ENCODE measurements at regions not wholly inside any gene's neighbourhood (a gene's known extent, or its start where the extent isn't known, plus 50 kb on each side); places are given as distances from the start of the nearest gene placed in this dataset.

GRCh38 chr2:763766-764525 lies 86.7 kb upstream of the TMEM18 start:
- Histone ChIP-seq H3K4me3 (no peak overlapping the region), H3K9me3 (no peaks in the 10 kb centered on the region), H3K4me1 (no peaks in the 10 kb centered on the region), H3K27me3 (no peaks in the 10 kb centered on the region), H3K36me3 (no peaks in the 10 kb centered on the region), H3K27ac (no peak overlapping the region)
- intact Hi-C loops (cut with DNase I) = no loop called here
- peak in 1 of 2 donors; percentile 55 for DNase-seq (ENCODE audit: extremely low spot score in 2 of 2)
- TF ChIP-seq POLR2A (IDR thresholded peaks at IDR 0.05) (no peak), CTCF (IDR thresholded peaks at IDR 0.05) (no peak), POLR2AphosphoS5 (IDR thresholded peaks at IDR 0.05; ENCODE audit: insufficient read depth in 1 of 2, low read depth in 1 of 2) (no peak)

- Histone ChIP-seq H3K27me3 (no peaks in the 10 kb centered on the region), H3K9me3 (no peaks in the 10 kb centered on the region), H3K4me3 (no peak overlapping the region), H3K4me1 (no peaks in the 10 kb centered on the region), H3K36me3 (no peaks in the 10 kb centered on the region), H3K27ac (no peak overlapping the region)
- no peak for DNase-seq (ENCODE audit: extremely low spot score in 2 of 2)
- intact Hi-C loops (cut with DNase I) = no loop called here
- no peak for TF ChIP-seq POLR2A (IDR thresholded peaks at IDR 0.05)
- no peak for TF ChIP-seq CTCF (IDR thresholded peaks at IDR 0.05)
- no peak for TF ChIP-seq POLR2AphosphoS5 (IDR thresholded peaks at IDR 0.05; ENCODE audit: insufficient read depth in 1 of 2, low read depth in 1 of 2)
Observed at GRCh38 chr2:762646-763045, 85.4 kb upstream of the TMEM18 start.

GRCh38 chr2:761384-761783 lies 84.2 kb upstream of the TMEM18 start:
- Histone ChIP-seq H3K27ac (no peak overlapping the region), H3K9me3 (no peaks in the 10 kb centered on the region), H3K4me3 (no peak overlapping the region), H3K27me3 (no peaks in the 10 kb centered on the region), H3K4me1 (no peaks in the 10 kb centered on the region), H3K36me3 (no peaks in the 10 kb centered on the region)
- intact Hi-C loops (cut with DNase I) = no loop called here
- DNase-seq (ENCODE audit: extremely low spot score in 2 of 2) = no peak
- TF ChIP-seq POLR2AphosphoS5 (IDR thresholded peaks at IDR 0.05; ENCODE audit: insufficient read depth in 1 of 2, low read depth in 1 of 2) = no peak

- DNase-seq (ENCODE audit: extremely low spot score in 2 of 2) = no peak
- Histone ChIP-seq H3K27me3 (no peaks in the 10 kb centered on the region), H3K27ac (no peak overlapping the region), H3K4me3 (no peak overlapping the region), H3K4me1 (no peaks in the 10 kb centered on the region), H3K36me3 (no peaks in the 10 kb centered on the region), H3K9me3 (no peaks in the 10 kb centered on the region)
- intact Hi-C loops (cut with DNase I) = no loop called here
- no peak for TF ChIP-seq POLR2A (IDR thresholded peaks at IDR 0.05)
- TF ChIP-seq POLR2AphosphoS5 (IDR thresholded peaks at IDR 0.05; ENCODE audit: insufficient read depth in 1 of 2, low read depth in 1 of 2) = no peak
- TF ChIP-seq CTCF (IDR thresholded peaks at IDR 0.05) = no peak
Observed at GRCh38 chr2:760001-760400, 82.8 kb upstream of the TMEM18 start.

- Histone ChIP-seq H3K27me3 (no peaks in the 10 kb centered on the region), H3K36me3 (no peaks in the 10 kb centered on the region), H3K9me3 (no peaks in the 10 kb centered on the region), H3K27ac (no peak overlapping the region), H3K4me3 (no peak overlapping the region), H3K4me1 (no peaks in the 10 kb centered on the region)
- intact Hi-C loops (cut with DNase I) = no loop called here
- no peak for DNase-seq (ENCODE audit: extremely low spot score in 2 of 2)
- TF ChIP-seq POLR2A (IDR thresholded peaks at IDR 0.05) (no peak), POLR2AphosphoS5 (IDR thresholded peaks at IDR 0.05; ENCODE audit: insufficient read depth in 1 of 2, low read depth in 1 of 2) (no peak), CTCF (IDR thresholded peaks at IDR 0.05) (no peak)
Observed at GRCh38 chr2:758073-758820, 81.0 kb upstream of the TMEM18 start.
